ENCODE measurements at regions not wholly inside any gene's neighbourhood (a gene's known extent, or its start where the extent isn't known, plus 50 kb on each side); places are given as distances from the start of the nearest gene placed in this dataset.

DNA sequence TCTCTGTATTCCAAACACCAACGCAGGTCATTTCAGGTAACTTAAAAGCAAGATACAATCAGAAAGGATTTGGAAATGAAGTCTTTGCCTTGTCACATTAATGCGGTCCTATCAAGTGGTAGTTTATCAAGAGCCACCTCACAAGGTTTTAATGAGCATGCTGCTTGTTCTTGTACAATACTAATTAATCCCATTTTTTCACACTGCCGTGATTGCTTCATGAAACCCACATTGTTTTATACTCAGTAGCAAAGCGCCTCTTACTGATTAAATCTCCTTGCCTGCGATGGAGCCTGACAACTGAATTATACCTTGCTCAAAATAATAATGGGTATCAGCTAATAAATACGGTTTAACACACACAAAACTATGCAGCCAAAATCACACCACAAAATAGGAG, 234.1 kb upstream of the TSHZ2 start:
- Histone ChIP-seq H2AFZ (ENCODE audit: low read depth, low read length) (no peak overlapping the region), H3K27me3 (ENCODE audit: insufficient read depth, low read depth, low read length) (no peaks in the 10 kb centered on the region), H3K9me2 (ENCODE audit: insufficient read depth, low read length) (no peaks in the 10 kb centered on the region), H3F3A (ENCODE audit: insufficient read depth, low read length, poor library complexity, severe bottlenecking) (no peaks in the 10 kb centered on the region), H3K9ac (ENCODE audit: low read length) (no peak overlapping the region), H3K36me3 (ENCODE audit: insufficient read depth, low read length) (no peaks in the 10 kb centered on the region), H3K4me3 (ENCODE audit: low read length) (no peak overlapping the region), H3K9me3 (ENCODE audit: low read length) (no peaks in the 10 kb centered on the region), H3K27ac (ENCODE audit: low read length) (no peak overlapping the region), H3K4me2 (ENCODE audit: low read length) (no peak overlapping the region), H4K20me1 (ENCODE audit: insufficient read depth) (no peaks in the 10 kb centered on the region), H3K79me2 (replicated peaks; ENCODE audit: insufficient read depth, low read length) (no peaks in the 10 kb centered on the region)
- TF ChIP-seq MXI1 (conservative IDR thresholded peaks at IDR 0.05; ENCODE audit: poor library complexity, severe bottlenecking): no peak
- TF ChIP-seq EP300 (conservative IDR thresholded peaks at IDR 0.05; ENCODE audit: poor library complexity, severe bottlenecking): no peak
- TF ChIP-seq EZH2 (IDR thresholded peaks at IDR 0.05; ENCODE audit: borderline replicate concordance, insufficient read depth, low read length, poor library complexity, severe bottlenecking): no peak
- TF ChIP-seq, protein P1, sequence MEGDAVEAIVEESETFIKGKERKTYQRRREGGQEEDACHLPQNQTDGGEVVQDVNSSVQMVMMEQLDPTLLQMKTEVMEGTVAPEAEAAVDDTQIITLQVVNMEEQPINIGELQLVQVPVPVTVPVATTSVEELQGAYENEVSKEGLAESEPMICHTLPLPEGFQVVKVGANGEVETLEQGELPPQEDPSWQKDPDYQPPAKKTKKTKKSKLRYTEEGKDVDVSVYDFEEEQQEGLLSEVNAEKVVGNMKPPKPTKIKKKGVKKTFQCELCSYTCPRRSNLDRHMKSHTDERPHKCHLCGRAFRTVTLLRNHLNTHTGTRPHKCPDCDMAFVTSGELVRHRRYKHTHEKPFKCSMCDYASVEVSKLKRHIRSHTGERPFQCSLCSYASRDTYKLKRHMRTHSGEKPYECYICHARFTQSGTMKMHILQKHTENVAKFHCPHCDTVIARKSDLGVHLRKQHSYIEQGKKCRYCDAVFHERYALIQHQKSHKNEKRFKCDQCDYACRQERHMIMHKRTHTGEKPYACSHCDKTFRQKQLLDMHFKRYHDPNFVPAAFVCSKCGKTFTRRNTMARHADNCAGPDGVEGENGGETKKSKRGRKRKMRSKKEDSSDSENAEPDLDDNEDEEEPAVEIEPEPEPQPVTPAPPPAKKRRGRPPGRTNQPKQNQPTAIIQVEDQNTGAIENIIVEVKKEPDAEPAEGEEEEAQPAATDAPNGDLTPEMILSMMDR (IDR thresholded peaks at IDR 0.05; ENCODE audit: poor library complexity, severe bottlenecking): no peak
- no peak for TF ChIP-seq POLR2AphosphoS5 (IDR thresholded peaks at IDR 0.05)
- TF ChIP-seq TAF1 (IDR thresholded peaks at IDR 0.05; ENCODE audit: low read depth): no peak
- no peak for TF ChIP-seq SMC3 (conservative IDR thresholded peaks at IDR 0.05; ENCODE audit: poor library complexity)
- TF ChIP-seq RAD21 (conservative IDR thresholded peaks at IDR 0.05): no peak
- TF ChIP-seq, protein P2, sequence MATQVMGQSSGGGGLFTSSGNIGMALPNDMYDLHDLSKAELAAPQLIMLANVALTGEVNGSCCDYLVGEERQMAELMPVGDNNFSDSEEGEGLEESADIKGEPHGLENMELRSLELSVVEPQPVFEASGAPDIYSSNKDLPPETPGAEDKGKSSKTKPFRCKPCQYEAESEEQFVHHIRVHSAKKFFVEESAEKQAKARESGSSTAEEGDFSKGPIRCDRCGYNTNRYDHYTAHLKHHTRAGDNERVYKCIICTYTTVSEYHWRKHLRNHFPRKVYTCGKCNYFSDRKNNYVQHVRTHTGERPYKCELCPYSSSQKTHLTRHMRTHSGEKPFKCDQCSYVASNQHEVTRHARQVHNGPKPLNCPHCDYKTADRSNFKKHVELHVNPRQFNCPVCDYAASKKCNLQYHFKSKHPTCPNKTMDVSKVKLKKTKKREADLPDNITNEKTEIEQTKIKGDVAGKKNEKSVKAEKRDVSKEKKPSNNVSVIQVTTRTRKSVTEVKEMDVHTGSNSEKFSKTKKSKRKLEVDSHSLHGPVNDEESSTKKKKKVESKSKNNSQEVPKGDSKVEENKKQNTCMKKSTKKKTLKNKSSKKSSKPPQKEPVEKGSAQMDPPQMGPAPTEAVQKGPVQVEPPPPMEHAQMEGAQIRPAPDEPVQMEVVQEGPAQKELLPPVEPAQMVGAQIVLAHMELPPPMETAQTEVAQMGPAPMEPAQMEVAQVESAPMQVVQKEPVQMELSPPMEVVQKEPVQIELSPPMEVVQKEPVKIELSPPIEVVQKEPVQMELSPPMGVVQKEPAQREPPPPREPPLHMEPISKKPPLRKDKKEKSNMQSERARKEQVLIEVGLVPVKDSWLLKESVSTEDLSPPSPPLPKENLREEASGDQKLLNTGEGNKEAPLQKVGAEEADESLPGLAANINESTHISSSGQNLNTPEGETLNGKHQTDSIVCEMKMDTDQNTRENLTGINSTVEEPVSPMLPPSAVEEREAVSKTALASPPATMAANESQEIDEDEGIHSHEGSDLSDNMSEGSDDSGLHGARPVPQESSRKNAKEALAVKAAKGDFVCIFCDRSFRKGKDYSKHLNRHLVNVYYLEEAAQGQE (IDR thresholded peaks at IDR 0.05; ENCODE audit: borderline replicate concordance): no peak

DNA sequence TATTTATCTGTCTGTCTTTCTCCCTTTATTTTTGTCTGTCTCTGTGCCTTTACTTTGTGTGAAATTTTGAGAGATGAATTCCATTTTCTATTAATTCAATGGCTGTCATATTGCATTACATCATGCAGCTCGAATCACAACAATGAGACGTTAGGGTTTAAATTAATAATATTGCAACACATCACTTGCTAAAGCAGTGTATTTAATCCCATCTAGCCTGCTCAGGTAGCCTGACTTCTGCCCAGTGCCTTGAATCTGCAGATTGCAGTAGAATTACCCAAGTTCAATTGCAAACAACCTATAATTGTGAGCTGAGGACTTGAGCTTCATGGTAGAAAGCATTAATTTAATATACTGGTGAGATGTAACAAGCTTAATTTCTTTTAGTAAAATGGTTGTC, 235.7 kb upstream of the TSHZ2 start:
- no peaks in the 10 kb centered on the region for H3K9me2 ChIP-seq (ENCODE audit: insufficient read depth, low read length)
- no peak overlapping the region for H3K9ac ChIP-seq (ENCODE audit: low read length)
- no peaks in the 10 kb centered on the region for H3F3A ChIP-seq (ENCODE audit: insufficient read depth, low read length, poor library complexity, severe bottlenecking)
- no peaks in the 10 kb centered on the region for H3K36me3 ChIP-seq (ENCODE audit: insufficient read depth, low read length)
- H2AFZ ChIP-seq (ENCODE audit: low read depth, low read length): no peak overlapping the region
- no peaks in the 10 kb centered on the region for H3K79me2 ChIP-seq (replicated peaks; ENCODE audit: insufficient read depth, low read length)
- no peaks in the 10 kb centered on the region for H4K20me1 ChIP-seq (ENCODE audit: insufficient read depth)
- no peak overlapping the region for H3K4me2 ChIP-seq (ENCODE audit: low read length)
- no peaks in the 10 kb centered on the region for H3K9me3 ChIP-seq (ENCODE audit: low read length)
- TF ChIP-seq RAD21 (conservative IDR thresholded peaks at IDR 0.05) (no peak), TAF1 (IDR thresholded peaks at IDR 0.05; ENCODE audit: low read depth) (no peak), POLR2AphosphoS5 (IDR thresholded peaks at IDR 0.05) (no peak), EZH2 (IDR thresholded peaks at IDR 0.05; ENCODE audit: borderline replicate concordance, insufficient read depth, low read length, poor library complexity, severe bottlenecking) (no peak), MXI1 (conservative IDR thresholded peaks at IDR 0.05; ENCODE audit: poor library complexity, severe bottlenecking) (no peak), EP300 (conservative IDR thresholded peaks at IDR 0.05; ENCODE audit: poor library complexity, severe bottlenecking) (no peak), SMC3 (conservative IDR thresholded peaks at IDR 0.05; ENCODE audit: poor library complexity) (no peak)
- TF ChIP-seq, protein P2 (IDR thresholded peaks at IDR 0.05; ENCODE audit: borderline replicate concordance): no peak
- TF ChIP-seq, protein P1 (IDR thresholded peaks at IDR 0.05; ENCODE audit: poor library complexity, severe bottlenecking): no peak
- H3K27me3 ChIP-seq (ENCODE audit: insufficient read depth, low read depth, low read length): no peaks in the 10 kb centered on the region
- no peak overlapping the region for H3K27ac ChIP-seq (ENCODE audit: low read length)
- no peak overlapping the region for H3K4me3 ChIP-seq (ENCODE audit: low read length)
